Fibroblast of skin of scalp (primary cell): ENCODE measurements at regions not wholly inside any gene's neighbourhood (a gene's known extent, or its start where the extent isn't known, plus 50 kb on each side); places are given as distances from the start of the nearest gene placed in this dataset.
"Not testable (repeated sequence)": the region's sequence is repeated elsewhere in the genome, so short reads cannot be mapped to it uniquely, and the experiment has no call there.

Experiments
- DNase-seq: peaks from one replicate; pipeline ENCODE4 v3.0.0-alpha.2; 2013

- DNase-seq, result no peak
Observed at GRCh38 chrX:39244147-39244546, 442.9 kb downstream of the MID1IP1 start.

GRCh38 chrX:39245024-39245423 lies 443.8 kb downstream of the MID1IP1 start:
- no peak for DNase-seq

DNA sequence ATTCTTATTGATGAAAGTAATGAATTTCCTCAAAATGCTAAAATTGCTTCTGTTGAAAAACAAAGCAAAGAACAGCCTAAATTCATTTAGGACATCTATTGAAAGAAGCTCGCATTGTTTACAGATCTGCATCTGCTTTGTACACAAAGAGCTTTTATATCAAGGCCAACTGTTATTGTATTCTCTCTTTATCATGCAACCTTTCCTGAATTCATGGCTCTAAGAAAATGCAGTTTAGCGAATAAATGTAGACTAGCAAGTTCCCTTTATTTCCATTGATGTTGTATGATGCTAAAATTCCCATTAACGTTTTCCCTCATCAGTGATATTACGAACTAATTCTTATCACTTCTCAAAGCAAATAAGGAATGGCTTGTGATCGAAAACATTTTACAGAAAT lies 446.3 kb downstream of the MID1IP1 start:
- no peak for DNase-seq

GRCh38 chrX:39248330-39248729 lies 447.1 kb downstream of the MID1IP1 start:
- DNase-seq, result no peak

- no peak for DNase-seq
Observed at GRCh38 chrX:39249999-39250398, 448.7 kb downstream of the MID1IP1 start.

- DNase-seq, result no peak
Observed at GRCh38 chrX:39251995-39252394, 450.7 kb downstream of the MID1IP1 start.

DNA sequence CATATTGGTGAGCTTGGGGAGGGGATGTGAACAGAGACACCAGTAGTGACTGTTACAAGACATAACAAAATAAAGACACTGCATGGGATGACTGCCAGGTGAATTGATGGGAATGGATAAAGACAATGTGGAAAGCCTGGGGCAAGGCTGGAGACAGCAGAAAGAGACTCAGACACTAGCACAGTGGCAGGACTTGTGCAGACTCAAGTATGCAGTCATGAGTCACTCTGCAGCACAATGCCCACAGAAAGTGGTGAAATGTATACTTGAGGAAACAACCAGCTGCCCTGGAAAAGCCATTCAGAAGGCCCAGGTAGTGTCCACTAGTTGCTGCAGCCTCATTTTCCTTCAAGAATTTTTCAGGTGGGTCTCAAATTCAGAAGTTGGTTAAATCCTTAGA lies 452.3 kb downstream of the MID1IP1 start:
- DNase-seq, result peak; percentile 29

DNA sequence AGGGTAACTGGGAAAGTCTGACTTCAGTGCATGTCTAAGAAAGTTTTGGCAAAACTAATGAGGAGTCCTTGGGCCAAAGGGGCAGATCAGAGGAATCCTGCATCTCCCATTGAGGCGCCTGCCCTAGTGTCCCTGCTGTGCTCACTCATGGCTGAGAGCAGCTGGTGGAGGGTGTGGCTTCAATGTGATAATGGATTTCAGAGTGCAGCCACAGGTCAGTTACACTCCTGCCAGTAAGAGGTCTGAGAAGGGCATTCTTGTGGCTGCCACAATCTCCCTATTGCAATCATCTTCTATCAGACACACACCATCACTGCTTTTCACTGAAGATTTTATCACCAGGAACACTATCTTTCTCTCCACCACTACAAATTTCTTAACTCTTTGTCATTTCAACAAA lies 457.1 kb downstream of the MID1IP1 start:
- no peak for DNase-seq

DNA sequence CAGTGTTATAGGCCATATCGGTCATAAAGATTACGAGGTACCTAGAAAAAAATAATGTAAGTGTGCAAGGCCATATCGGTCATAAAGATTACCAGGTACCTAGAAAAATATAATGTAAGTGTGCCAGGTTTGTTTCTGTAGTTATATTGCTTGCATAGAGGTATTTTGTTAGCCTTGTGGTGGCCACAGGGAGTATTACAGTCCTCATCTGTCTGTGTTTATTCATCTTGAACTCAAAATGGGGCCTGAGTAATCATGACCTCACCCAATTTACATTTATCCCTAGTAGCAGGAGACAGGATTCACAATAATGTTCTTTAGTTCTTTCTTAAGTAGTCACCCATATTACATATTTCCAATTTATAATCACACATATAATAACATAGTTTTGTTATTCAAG lies 459.7 kb downstream of the MID1IP1 start:
- DNase-seq, result peak; percentile 61

GRCh38 chrX:39261446-39262147 lies 460.3 kb downstream of the MID1IP1 start:
- DNase-seq, result peak; percentile 85

- DNase-seq, result no peak
Observed at GRCh38 chrX:39262641-39263040, 461.4 kb downstream of the MID1IP1 start.

GRCh38 chrX:39264023-39264422 lies 462.8 kb downstream of the MID1IP1 start:
- DNase-seq, result no peak

GRCh38 chrX:39267176-39267575 lies 465.9 kb downstream of the MID1IP1 start:
- no peak for DNase-seq

DNA sequence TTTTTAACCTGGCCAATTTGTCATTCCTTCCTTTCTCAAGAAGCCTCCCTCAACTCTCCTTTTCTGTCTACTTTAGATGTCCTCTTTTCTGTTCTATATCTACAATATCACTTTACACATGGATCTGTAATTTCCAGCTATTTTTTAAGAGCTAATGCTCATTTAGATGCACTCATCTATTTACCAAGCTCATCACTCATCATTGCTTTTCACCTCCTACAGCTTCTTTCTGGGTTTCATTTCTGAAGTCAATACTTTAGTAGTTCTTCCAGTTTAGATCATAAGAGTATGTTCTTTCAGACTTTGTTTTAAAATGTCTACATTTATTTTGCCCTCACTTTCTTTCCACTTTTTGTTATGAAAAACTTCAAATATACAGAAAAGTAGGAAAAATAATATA lies 466.9 kb downstream of the MID1IP1 start:
- no peak for DNase-seq

DNA sequence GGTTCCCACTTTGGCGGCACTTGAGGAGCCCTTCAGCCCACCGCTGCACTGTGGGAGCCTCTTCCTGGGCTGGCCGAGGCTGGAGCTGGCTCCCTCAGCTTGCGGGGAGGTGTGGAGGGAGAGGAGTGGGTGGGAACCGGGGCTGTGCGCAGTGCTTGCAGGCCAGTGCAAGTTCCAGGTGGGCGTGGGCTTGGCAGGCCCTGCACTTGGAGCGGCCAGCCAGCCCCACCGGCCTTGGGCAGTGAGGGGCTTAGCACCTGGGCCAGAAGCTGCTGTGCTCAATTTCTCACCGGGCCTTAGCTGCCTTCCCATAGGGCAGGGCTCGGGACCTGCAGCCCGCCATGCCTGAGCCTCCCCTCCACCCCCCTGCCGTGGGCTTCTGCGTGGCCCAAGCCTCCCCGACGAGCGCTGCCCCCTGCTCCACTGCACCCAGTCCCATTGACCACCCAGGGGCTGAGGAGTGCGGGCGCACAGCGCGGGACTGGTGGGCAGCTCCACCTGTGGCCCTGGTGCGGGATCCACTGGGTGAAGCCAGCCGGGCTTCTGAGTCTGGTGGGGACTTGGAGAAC lies 474.3 kb downstream of the MID1IP1 start:
- no peak for DNase-seq

- not testable (repeated sequence) for DNase-seq
Observed at GRCh38 chrX:39277685-39278390, 476.6 kb downstream of the MID1IP1 start.

DNA sequence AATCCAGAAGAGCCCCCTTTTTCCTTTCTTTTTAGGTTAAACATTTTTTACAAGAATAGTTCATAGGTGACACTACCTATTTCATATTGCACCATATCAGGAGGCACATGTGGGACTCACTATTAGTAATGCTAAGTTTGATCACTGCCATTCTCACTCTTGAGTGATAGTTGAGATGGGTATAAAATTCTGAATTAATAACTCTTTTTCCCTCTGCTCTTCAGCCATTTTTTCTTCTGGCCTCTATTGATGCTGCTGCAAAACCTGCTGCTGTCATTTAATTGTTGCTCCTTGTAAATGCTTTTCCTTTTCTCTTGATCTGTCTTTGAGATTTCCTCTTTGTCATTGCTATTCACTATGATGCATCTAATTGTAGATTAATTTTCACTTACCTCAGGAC lies 482.0 kb downstream of the MID1IP1 start:
- no peak for DNase-seq

DNA sequence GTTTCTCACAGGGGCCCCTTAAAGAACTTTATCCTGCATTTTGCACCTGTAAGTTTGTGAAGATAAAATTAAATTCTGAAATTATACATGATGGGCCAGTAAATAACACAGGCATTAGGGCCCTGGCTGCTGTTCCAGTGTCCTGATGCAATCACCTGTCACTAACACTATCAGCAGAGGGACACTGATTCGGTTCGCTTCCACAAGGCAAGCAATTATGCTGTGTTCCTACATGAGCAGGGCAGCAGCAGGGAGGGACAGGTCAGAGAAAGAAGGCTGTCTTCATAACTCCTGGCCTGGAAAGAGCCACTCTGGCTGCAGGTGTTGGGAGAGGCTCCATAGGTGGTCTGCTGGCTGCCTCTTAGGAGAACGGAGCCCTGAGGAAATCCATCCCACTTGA lies 487.3 kb downstream of the MID1IP1 start:
- no peak for DNase-seq

- DNase-seq, result no peak
Observed at GRCh38 chrX:39289827-39290226, 488.6 kb downstream of the MID1IP1 start.

- no peak for DNase-seq
Observed at GRCh38 chrX:39293203-39293602, 491.9 kb downstream of the MID1IP1 start.

GRCh38 chrX:39296472-39296871 lies 495.2 kb downstream of the MID1IP1 start:
- DNase-seq, result no peak

- no peak for DNase-seq
Observed at GRCh38 chrX:39298821-39299220, 497.6 kb downstream of the MID1IP1 start.

- no peak for DNase-seq
Observed at GRCh38 chrX:39299615-39300014, 498.4 kb downstream of the MID1IP1 start.

GRCh38 chrX:39301036-39301435 lies 499.8 kb downstream of the MID1IP1 start:
- no peak for DNase-seq
